ENCODE measurements at regions not wholly inside any gene's neighbourhood (a gene's known extent, or its start where the extent isn't known, plus 50 kb on each side); places are given as distances from the start of the nearest gene placed in this dataset.

DNA sequence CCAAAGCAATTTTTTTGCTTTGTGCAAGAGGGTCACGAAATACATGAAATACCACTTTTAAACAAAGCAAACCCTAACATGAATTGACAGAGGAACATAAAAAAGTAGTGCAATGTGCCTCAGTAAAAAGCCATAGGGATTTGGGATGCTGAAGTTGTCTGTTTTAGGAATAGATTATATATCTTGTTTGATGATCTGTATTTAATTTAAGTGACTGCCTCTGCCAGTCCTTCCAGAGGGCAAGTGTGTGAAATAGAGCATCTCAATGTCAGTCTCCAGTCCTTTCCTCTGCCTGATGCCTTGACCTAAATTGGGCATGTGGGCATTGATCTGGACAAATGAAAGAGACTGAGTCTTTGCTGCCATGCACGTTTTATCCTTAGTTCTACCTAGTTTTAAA, 222.8 kb downstream of the PTPRC start:
- no peak for DNase-seq (ENCODE audit: low read depth in 2 of 2, low spot score in 1 of 2)

DNA sequence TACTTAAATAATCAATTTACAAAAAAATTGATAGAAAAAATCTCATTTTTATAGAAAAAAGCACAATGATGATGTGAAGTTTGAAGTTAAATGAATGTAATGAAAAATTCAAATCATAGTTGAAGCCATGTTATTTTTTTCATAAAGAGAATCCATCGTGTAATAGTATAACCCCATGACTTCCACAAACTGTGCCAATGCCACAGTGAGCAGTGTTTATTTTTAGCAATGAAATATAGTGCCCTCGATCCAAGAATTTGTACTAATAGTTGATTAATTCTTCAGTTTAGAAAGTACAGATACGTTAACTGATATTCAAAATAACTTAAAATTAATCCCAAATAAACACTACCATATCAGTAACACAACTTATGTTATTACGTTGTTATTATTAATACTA, 225.9 kb downstream of the PTPRC start:
- no peak for DNase-seq (ENCODE audit: low read depth in 2 of 2, low spot score in 1 of 2)

DNA sequence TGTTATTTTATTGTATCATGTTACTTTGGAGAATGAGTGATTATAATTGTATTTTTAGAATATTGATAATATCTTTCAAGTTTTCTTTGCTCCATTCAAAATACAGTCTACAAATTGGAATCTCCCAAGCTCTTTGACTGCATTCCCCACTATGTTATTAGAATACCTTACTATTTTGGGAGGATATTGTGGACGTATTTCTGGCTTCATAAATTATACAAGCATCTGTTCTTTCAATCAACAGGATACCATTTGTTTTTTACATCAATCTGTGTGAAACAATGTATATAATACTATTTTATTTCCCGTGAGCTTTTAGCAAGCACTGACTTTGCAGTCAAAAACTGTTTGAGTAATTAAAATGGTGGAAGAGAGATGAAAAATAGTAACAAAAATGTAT, 226.5 kb downstream of the PTPRC start:
- no peak for DNase-seq (ENCODE audit: low read depth in 2 of 2, low spot score in 1 of 2)

DNA sequence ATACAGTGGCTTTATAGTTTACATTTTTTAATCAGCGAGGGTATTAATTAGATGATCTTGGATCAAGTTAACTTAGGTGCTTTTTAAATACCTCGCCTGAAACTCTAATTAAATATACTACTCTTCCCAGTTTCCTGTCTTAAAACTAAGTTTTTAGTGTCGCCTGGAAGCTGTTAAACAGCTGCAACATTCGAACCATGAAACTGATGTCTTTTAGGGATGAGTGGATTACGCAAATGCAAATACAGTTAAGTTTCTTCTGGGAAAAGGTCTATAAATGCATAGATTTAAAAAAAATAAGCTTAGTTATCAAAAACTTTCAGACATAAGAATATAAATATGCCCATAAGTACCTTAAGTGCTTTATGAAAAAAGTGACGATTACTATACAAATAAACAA, 228.3 kb downstream of the PTPRC start:
- DNase-seq (ENCODE audit: low read depth in 2 of 2, low spot score in 1 of 2): no peak

DNA sequence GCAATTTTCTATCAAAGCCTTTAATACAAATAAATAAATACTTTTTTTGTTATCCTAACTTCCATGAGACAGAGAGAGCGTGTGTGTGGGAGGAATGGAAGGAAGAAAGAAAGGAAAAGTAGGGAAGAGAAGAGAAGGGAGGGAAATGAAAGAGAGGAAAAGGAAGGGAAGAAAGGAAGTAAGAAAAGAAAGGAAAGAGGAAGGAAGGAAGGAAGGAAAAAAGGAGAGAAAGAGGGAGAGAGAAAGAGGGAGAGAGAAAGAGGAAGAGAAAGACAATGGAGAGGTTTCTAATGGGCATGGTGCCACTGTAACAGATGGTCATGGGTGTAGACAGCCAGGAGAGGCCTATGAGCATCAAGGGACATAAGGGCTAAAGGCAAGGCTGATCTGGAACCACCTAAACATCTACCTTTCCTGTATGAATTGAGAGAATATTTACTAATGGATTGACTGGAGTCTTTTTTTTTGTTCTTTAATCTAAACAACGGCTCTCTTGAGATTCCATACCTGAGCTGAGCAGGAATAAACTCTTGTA, 234.9 kb downstream of the PTPRC start:
- no peak for DNase-seq (ENCODE audit: low read depth in 2 of 2, low spot score in 1 of 2)

DNA sequence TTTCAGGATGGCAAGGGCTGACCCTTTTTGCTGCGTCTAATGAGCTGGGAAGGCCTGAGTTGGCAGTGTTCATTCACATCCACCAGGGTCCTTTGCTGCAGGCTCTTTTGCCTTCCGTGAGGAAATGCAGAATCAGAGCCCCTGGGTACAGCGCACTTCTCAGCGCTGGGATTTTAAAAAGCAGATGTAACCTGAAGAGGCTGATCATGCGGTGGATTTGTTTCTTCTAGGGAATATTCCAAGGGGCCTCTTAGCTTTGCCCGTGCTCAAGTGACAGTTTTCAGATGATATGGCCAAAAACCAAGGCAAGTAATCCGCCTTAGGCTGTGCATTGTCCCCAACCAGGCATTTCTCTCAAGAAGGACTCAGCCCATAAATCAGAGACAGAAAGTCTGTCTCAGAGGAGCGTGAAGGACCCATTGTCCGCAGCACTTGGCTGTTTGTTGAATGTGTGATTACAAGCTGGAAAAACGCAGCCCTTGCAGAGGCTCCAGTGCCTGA, 237.6 kb downstream of the PTPRC start:
- no peak for DNase-seq (ENCODE audit: low read depth in 2 of 2, low spot score in 1 of 2)

DNA sequence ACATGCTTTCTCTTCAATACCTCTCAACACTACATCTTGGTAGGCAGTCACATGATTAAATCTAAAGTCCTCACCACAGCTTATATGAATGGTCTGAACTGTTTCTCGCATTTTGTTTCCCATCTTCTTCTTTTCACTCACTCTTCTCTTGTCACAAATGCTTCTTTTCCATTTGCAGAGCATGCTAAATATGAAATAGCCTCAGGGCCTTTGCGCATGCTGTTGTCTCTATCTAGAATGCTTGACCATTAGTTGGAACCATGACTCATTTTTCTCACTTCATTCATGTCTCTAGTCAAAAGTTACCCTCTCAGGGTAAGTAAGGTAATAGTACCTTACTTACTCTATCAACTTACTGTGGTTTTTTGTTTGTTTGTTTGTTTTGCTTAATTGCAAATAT, 239.7 kb downstream of the PTPRC start:
- no peak for DNase-seq (ENCODE audit: low read depth in 2 of 2, low spot score in 1 of 2)

DNA sequence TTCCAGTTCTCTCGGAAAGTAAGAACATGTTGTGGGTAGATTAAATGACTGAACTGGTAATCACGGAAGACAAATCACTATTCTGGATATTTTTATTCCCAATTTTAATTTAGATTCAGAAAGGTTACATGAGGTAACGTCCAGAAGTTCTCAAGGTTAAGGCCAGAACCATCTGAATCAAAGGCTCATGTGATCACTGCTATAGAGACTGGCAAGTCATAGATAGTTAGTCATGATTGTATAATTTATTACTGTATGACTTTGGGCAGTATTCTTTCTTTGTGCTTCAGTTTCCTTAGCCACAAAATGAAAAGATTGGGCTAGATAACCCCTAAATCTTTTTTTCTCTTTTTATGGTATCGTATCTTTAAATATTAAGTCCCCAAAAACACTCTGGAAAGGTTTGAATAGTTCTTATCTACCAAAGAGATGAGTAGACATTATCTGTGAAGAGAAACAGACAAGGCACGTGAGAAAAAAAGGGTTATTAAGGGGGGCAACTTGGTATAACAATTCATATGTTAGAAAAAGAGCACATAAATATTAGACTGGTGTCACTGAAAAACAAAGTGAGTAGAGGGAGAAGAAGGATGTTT, 241.0 kb downstream of the PTPRC start:
- no peak for DNase-seq (ENCODE audit: low read depth in 2 of 2, low spot score in 1 of 2)

DNA sequence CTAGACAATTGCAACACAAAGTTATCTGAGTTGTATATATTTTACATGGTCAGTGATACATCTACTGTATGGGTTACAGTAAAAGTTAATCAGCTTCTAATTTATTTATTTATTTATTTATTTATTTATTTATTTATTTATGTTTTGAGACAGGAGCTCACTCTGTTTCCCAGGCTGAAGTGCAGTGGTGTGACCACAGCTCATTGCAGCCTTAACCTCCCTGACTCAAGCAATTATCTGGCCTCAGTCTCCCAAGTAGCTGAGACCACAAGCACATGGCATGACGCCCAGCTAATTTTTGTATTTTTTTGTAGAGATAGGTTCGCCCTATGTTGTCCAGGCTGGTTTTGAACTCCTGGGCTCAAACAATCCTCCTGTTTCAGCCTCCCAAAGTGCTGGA, 241.6 kb downstream of the PTPRC start:
- no peak for DNase-seq (ENCODE audit: low read depth in 2 of 2, low spot score in 1 of 2)

DNA sequence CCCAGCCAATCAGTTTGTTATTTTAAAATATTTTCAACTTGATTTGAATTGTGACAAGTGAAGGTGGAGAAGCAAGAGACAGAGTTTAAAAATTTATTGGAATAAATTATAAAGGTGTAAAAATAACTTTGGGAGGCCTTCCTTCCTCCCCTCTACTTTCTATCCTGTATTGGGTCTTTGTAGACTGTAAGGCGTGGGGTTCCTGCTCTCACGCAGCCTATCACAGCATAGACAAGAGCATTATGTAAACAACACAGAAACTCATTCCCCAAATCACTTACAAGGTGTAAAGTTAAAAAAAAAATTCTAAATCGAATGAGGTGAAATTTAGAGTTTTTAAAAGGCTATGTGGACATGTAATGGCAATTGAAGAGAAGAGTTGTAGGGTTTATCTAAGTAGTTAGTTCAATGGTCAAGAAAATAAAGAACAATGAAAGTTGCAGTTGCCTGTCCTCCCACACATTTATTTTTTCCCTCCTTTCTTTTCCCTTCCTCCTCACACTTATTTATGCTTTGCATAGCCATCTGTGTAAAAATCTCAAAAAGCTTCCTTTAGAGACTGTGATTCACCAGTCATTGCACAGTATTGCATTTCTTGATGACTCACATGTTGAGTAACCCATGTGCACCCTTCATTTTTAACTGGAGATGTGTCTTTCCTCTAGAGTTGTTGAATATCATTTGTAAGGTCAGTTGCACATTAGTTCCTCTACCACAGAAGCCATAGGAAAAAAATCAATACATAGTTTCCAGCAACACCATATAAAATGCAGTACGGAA, 242.2 kb downstream of the PTPRC start:
- DNase-seq (ENCODE audit: low read depth in 2 of 2, low spot score in 1 of 2): no peak

DNA sequence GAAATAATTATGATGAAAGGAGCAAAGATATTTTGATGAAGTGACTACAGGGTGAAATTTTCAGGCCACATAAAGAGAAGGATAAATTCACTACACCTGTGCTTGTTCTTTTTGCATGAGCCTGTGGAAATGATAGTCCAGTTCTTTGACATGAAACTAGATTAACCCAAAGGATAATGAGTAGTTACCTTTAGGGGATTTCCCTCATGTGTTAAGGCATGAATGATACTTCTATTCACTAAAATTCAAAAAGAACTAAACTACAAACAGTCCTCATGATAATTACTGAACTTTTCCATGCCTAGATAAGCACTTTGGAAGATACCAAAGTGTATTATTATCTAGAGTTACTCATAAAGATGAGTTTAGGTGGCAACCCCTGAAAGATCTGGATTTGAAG, 244.3 kb downstream of the PTPRC start:
- no peak for DNase-seq (ENCODE audit: low read depth in 2 of 2, low spot score in 1 of 2)

DNA sequence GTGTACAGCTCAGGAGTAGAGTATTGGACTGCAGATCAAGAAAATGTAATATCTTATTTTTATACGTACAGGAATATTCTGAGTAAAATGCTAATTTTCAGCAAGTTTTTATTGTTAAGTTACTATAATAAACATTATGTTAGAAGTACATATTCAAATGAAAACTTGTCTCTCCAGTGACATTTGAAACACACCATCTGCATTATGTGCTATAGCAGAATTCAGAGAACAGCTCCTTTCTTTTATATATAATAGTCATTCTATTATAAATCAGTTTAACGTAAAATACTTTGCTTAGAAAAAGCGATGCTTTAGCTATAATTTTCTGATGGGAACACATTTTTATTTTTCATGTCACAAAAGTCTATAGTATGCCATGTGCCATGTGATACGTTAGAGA, 249.0 kb downstream of the PTPRC start:
- no peak for DNase-seq (ENCODE audit: low read depth in 2 of 2, low spot score in 1 of 2)

DNA sequence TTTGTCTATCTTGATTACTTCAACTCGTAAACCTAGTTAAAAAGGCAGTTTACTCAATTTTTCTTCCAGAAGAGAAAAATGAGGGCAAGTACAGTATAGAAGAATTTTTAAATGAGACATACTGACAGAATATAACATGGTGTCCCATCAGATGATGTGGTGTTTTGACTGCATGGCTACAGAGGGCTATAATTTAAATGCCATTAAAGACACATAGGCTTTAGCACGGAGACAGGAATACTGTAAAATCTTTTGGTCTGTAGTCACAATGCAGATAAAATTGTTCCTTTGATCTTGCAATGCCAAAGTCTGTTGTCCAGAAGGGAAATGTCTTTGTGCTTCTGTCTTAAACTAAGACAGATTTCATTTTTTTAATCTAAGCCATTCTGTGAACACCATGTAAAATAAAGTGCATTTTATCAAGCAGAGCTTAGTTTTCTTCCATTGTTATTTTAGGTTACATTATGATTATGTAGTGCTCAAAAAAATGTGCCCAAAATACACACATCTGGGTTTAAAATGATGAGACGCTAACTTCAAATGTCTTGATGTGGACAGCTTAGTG, 249.6 kb downstream of the PTPRC start:
- DNase-seq (ENCODE audit: low read depth in 2 of 2, low spot score in 1 of 2): no peak

DNA sequence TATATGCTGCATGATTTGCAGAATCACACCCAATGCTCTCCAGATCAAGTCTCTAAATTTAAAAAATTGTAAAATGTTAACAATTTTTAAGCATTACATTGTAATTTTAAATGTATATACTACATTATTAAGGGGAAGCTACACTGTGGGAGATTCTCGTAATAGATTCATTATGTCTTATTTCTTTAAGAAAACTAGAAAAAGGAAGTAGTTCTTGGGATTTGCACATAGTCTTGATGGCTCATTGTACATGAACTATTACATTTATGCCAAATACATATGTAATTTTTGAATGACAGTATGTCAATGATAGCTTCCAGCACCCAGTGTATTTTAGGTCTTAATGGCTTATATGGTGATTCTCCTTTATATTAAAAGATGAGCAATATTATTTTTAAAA, 250.3 kb downstream of the PTPRC start:
- no peak for DNase-seq (ENCODE audit: low read depth in 2 of 2, low spot score in 1 of 2)

DNA sequence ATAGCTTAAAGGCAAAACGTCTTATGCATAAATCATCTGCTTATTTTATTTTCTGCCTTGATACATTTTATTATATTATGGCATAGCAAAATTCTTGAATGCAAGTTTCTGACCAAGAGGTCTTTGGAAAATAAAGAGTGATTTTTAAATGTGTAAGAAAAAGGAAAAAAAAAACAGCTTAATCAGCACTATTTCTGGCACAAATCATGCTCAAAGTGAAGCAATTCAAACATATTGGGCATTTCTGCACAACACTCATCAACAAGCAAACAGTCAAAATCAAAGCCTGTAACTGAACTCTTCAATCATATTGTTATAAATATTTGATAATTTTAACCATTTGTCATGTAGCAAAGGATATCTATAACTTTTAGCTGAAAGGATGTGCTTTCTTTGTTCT, 250.9 kb downstream of the PTPRC start:
- DNase-seq (ENCODE audit: low read depth in 2 of 2, low spot score in 1 of 2): no peak

DNA sequence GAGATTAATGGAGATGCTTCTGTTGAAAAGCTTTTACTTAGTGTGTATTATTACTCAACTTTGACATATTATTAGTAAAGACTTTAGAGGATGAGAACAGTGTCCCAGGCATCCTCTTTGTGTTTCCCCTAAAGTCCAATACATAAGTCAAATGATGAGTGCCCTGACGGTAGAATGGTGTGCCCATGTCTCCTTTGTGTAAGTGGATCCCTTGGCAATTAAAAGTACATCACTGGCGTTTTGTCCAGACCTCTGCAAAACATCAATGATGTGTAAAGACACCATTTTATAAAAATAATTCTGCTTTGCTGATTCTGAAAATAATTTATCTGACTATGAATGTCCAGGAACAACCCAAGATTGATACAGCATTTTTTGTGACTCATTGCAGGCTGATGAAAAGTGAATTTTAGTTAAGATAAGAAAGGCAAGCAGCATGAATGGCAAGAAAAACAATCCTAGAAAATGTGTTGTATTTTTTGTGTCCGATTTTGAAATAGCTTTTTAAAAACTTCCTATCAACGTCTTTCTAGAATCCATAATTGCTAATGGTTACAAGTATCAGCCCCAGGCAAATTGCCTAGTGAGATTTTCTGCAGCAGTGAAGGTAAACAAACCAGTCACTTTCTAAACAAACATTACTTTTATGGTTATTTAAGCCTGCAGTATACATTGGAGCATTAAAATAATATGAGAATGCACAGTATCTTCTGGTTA, 251.5 kb downstream of the PTPRC start:
- DNase-seq (ENCODE audit: low read depth in 2 of 2, low spot score in 1 of 2): no peak

DNA sequence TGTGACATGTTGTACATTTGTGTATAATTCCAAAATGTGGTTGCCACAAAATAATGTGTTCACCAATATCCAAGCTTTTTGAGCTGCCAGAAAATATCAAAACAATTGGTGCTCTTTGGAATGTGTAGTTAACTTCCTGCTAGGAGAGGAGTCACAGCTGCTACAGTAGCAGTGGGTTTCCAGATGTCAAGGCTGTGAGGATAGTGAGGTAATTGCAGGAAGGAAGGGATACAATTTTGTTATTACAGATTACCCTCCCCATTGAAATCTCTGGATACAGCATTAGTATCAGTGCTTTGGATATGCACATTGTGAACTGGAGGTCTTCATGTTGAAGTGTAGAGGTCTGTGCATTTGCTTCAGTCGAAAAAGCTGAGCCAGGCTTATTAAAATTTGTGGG, 253.2 kb downstream of the PTPRC start:
- no peak for DNase-seq (ENCODE audit: low read depth in 2 of 2, low spot score in 1 of 2)

DNA sequence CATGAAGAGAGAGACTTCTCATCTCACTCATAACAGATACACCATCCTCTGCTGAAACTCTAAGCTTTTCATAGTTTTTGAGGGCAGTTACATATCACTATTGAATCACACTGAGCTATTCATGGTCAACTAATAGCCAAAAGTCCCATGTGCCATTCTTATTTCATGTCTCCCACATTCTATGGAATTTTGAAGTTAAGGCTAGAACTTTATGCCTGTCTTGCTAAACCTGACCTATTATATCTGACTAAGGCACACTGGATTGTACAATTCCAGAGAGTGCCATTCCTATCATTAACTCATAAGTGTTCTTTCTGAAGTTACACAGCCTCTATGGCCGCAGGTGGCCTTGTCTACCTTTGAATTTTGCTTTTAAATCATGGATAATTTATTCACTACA, 254.3 kb downstream of the PTPRC start:
- DNase-seq (ENCODE audit: low read depth in 2 of 2, low spot score in 1 of 2): no peak

DNA sequence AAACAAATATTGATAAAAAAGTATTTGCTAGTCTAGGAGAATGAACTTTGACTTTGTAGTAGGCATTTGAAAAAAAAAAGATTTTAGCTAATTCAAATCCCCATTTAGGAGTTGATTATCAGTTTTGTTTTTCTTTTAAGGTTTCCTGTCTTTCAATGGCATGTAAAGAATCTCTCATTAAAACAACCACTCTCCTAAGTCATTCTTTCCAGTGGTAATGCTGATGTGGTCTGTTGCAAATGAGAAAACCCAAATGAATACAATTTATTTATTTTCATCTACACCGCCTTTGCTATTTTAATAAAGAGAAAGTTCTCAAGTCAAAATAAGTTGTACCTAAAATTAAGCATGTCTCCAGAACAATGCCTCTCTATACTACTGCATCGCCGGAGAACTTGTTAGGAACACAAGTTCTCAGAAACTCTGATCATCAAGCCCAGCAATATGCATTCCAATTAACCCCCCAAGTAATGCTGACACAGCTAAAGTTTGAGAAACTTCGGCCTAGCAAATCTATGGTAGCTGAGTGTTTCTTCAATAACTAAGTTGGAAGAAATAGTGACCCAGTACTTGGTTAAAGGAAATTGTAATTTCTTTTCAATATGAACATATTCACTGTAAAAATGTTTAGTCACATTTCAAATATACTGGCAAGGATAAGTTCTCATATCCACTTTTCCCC, 255.1 kb downstream of the PTPRC start:
- DNase-seq (ENCODE audit: low read depth in 2 of 2, low spot score in 1 of 2): no peak

DNA sequence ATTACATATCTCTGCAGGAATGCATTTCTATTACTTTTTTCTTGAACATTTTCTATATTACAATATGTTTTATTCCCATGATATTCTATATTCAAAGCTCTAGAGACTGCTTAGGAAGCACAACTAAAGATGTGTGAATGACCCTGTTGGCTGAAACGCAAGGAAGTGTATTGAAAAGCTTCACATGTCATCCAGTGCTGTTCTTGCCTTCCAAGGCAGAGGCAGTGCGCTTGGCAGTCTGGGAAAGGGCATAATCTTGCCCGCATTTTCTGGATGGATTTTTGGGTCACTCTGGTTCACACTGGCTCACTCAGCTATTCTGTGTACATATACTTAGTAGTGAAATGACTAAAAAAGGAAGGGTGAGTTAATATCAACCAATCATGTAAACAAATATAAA, 262.4 kb downstream of the PTPRC start:
- DNase-seq (ENCODE audit: low read depth in 2 of 2, low spot score in 1 of 2): no peak

DNA sequence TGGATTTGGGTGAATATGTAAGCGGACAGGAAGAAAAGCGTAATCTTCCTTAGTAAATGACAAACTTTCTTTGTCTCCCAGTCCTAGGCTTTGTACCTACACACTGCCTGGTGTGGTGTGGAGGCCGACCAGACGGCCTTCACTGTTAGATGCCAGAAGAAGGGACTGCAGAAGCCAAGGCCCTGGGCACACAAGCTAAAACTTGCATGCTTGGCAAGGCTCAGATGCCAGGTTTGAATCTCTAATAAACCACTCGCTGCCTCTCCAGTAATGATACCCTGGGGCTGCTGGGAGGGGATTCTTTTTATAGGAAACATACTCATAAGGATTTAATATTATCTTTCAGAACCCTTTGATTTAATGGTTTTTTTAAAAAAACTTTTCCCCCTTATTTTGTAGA, 263.8 kb downstream of the PTPRC start:
- DNase-seq (ENCODE audit: low read depth in 2 of 2, low spot score in 1 of 2): no peak

All from stimulated activated CD8-positive, alpha-beta memory T cell treated with anti-CD3 and anti-CD28 coated beads, Interleukin-4, amount 100 ng/mL, for 1 hour (primary cell).